Cerebellar cortex (tissue), 1 donor: ENCODE measurements at regions not wholly inside any gene's neighbourhood (a gene's known extent, or its start where the extent isn't known, plus 50 kb on each side); places are given as distances from the start of the nearest gene placed in this dataset.

Experiments
- DNase-seq: peaks from one replicate; pipeline ENCODE4 v3.0.0-alpha.2; 2015; ENCODE audit warnings: low spot score

GRCh38 chr13:40505196-40505595, 161.2 kb downstream of the FOXO1 start:
- DNase-seq, result no peak
